DMS53 (cell line): ENCODE measurements at regions not wholly inside any gene's neighbourhood (a gene's known extent, or its start where the extent isn't known, plus 50 kb on each side); places are given as distances from the start of the nearest gene placed in this dataset.
"Not testable (repeated sequence)": the region's sequence is repeated elsewhere in the genome, so short reads cannot be mapped to it uniquely, and the experiment has no call there.

Experiments used
- DNase-seq: peaks from one replicate; lab custom pipeline; 2025; lab: John Stamatoyannopoulos, UW

DNA sequence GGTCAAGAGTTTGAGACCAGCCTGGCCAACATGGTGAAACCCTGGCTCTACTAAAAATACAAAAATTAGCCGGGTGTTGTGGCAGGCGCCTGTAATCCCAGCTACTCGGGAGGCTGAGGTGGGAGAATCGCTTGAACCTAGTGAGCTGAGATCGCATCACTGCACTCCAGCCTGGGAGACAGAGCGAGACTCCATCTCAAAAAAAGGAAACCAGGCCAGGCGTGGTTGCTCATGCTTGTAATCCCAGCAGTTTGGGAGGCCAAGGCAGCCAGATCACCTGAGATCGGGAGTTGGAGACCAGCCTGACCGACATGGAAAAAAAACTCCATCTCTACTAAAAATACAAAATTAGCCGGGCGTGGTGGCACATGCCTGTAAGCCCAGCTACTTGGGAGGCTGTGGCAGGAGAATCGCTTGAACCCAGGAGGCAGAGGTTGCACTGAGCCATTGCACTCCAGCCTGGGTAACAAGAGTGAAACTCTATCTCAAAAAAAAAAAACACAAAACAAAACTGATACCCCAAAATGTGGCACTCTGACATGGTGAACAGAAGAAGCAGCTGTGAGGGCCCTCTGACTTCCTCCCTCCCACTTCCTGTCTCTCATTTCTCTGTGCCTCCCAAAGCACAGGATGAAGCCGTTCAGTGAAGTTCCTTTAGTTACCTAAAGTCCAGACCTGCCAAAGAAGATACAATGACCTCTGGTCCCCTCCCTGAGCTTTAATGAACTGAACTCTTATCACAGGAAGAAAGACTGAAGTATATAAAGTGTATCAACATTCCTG is 93.2 kb upstream of the GRIN2A start:
- not testable (repeated sequence) for DNase-seq

- peak; percentile 17 for DNase-seq
Measured at GRCh38 chr16:10277597-10277996, 95.4 kb upstream of the GRIN2A start.

GRCh38 chr16:10280262-10281170 is 98.3 kb upstream of the GRIN2A start:
- DNase-seq, result no peak

- DNase-seq, result no peak
Measured at GRCh38 chr16:10282367-10282766, 100.1 kb upstream of the GRIN2A start.

GRCh38 chr16:10283246-10283645 is 101.0 kb upstream of the GRIN2A start:
- not testable (repeated sequence) for DNase-seq

DNA sequence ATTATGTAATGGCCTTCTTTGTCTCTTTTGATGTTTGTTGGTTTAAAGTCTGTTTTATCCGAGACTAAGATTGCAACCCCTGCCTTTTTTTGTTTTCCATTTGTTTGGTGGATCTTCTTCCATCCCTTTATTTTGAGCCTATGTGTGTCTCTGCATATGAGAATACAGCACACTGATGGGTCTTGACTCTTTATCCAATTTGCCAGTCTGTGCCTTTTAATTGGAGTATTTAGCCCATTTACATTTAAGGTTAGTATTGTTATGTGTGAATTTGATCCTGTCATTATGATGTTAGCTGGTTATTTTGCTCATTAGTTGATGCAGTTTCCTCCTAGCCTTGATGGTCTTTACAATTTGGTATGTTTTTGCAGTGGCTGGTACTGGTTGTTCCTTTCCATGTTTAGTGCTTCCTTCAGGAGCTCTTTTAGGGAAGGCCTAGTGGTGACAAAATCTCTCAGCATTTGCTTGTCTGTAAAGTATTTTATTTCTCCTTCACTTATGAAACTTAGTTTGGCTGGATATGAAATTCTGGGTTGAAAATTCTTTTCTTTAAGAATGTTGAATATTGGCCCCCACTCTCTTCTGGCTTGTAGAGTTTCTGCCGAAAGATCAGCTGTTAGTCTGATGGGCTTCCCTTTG is 95.3 kb upstream of the ATF7IP2 start:
- DNase-seq, result not testable (repeated sequence)

DNA sequence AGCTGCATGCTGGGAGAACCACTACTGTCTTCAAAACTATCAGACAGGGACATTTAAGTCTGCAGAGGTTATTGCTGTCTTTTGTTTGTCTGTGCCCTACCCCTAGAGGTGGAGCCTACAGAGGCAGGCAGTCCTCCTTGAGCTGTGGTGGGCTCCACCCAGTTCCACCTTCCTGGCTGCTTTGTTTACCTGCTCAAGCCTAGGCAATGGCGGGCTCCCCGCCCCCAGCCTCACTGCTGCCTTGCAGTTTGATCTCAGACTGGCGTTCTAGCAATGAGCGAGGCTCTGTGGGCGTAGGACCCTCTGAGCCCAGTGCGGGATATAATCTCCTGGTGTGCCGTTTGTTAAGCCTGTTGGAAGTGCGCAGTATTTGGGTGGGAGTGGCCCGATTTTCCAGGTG is 93.7 kb upstream of the ATF7IP2 start:
- DNase-seq, result not testable (repeated sequence)

DNA sequence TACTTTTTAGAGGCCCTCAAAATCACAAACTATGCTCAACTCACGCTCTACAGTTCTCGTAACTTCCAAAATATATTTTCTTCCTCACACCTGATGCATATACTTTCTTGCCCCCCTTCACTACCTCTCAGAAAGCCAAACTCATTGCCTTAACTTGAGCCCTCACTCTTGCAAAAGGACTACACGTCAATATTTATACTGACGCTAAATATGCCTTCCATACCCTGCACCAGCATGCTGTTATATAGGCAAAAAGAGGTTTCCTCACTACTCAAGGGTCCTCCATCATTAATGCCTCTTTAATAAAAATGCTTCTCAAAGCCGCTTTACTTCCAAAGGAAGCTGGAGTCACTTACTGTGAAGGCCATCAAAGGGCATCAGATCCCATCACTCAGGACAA is 92.9 kb upstream of the ATF7IP2 start:
- not testable (repeated sequence) for DNase-seq

DNA sequence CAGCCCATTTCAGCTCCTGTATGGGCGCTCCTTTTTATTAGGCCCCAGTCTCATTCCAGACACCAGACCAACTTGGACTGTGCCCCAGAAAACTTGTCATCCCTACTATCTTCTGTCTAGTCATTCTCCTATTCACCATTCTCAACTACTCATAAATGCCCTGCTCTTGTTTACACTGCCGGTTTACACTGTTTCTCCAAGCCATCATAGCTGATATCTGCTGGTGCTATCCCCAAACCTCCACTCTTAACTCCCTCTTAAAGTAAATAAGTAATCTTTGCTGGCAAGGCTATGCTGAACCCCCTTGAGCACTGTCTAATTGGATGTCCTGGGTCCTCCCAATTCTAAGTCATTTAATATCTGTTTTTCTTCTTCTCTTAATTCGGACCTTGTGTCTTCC is 91.7 kb upstream of the ATF7IP2 start:
- not testable (repeated sequence) for DNase-seq

DNA sequence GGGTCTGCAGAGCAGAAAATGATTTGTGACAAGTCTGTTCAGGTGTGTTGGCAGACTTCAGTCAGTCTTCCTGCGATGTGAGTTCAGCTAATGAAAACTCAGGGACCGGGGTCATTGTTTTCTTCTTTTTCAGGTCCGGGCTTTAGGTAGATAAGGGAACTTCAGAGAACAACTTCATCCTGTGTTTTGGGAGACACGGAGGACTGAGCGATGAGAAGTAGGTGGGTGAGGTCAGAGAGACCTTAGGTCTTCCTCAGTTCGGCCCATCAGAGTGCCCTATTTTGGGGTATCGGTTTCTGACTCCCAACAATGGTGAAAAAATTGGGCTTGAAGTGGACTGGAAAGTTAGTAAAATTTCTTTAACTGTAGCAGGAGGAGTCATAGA is 88.9 kb upstream of the ATF7IP2 start:
- no peak for DNase-seq

GRCh38 chr16:10297341-10298006 is 88.4 kb upstream of the ATF7IP2 start:
- no peak for DNase-seq

GRCh38 chr16:10300905-10301304 is 85.0 kb upstream of the ATF7IP2 start:
- DNase-seq, result no peak

DNA sequence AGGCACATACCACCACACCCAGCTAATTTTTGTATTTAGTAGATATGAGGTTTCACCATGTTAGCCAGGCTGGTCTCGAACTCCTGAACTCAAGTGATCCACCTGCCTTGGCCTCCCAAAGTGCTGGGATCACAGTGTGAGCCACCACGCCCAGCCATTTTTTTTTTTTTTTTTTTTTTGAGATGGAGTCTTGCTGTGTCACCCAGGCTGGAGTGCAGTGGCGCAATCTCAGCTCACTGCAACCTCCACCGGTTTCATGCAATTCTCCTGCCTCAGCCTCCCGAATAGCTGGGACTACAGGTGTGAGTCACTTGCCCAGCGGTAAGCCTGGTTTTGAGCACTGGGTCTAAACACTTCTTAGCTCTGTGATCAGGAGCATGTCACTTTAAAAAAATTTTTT is 84.3 kb upstream of the ATF7IP2 start:
- DNase-seq, result not testable (repeated sequence)

DNA sequence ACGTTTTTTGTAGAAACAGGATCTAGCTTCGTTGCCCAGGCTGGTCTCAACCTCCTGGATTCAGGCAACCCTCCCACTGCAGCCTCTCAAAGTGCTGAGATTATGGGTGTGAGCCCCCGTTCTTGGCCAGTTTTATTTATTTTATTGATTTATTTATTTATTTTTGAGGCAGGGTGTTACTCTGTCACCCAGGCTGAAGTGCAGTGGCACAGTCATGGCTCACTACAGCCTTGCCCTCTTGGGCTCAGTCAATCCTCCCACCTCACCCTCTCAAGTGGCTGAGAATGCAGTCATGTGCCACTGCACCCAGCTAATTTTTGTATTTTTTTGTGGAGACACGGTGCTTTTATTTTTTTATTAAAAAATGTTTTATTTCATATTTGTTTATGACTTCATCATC is 79.9 kb upstream of the ATF7IP2 start:
- no peak for DNase-seq

GRCh38 chr16:10308305-10309193 is 77.3 kb upstream of the ATF7IP2 start:
- DNase-seq, result no peak

GRCh38 chr16:10309271-10309932 is 76.5 kb upstream of the ATF7IP2 start:
- DNase-seq, result no peak

DNA sequence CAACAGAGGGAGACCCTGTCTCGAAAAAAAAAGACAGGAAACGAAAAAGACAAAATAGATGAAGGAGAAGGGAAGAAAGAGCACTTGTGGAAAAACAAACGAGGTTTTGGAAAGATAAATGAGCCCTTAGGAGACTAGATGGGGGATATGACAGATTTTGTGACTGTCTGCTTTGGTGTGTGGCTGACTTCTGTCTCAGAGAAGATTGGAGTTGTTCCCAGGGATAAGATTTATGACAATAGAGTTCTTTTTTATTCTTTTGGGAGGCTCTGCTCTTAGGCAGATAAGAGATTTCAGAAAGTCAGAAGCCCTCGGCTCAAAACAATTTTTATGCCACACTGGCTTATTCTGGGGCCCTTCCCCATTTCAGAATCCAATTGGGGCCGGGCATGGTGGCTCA is 73.9 kb upstream of the ATF7IP2 start:
- DNase-seq, result no peak

- DNase-seq, result no peak
Measured at GRCh38 chr16:10312784-10313724, 72.8 kb upstream of the ATF7IP2 start.

- no peak for DNase-seq
Measured at GRCh38 chr16:10314317-10314716, 71.5 kb upstream of the ATF7IP2 start.
